ENCODE measurements at regions not wholly inside any gene's neighbourhood (a gene's known extent, or its start where the extent isn't known, plus 50 kb on each side); places are given as distances from the start of the nearest gene placed in this dataset.

- TF ChIP-seq CTCF (IDR thresholded peaks at IDR 0.05) (no peak), POLR2A (IDR thresholded peaks at IDR 0.05) (no peak)
Observed at GRCh38 chr12:131443019-131444000, 267.6 kb upstream of the SFSWAP start.
